Mesenchymal stem cell (in vitro differentiated cells and primary cell): ENCODE measurements at regions not wholly inside any gene's neighbourhood (a gene's known extent, or its start where the extent isn't known, plus 50 kb on each side); places are given as distances from the start of the nearest gene placed in this dataset.

Experiments used
- DNase-seq: peaks from one replicate; pipeline ENCODE4 v3.0.0-alpha.2; 2013
- H2AFZ ChIP-seq: one replicate; pipeline ENCODE4 v1.6.1; 2013; ENCODE audit warnings: low read depth, mild to moderate bottlenecking, control low read depth, inconsistent platforms, low read length, moderate library complexity
- H2AK5ac ChIP-seq: 2 replicates; pipeline ENCODE4 v1.6.1; 2013; ENCODE audit warnings: low read length, moderate library complexity, mild to moderate bottlenecking, inconsistent platforms; ENCODE audit not compliant: severe bottlenecking
- H2BK120ac ChIP-seq: one replicate; pipeline ENCODE4 v1.6.1; 2013; ENCODE audit warnings: low read depth, mild to moderate bottlenecking, inconsistent platforms, low read length, moderate library complexity
- H2BK12ac ChIP-seq, 2 experiments: one replicate each; pipeline ENCODE4 v1.6.1; 2013; ENCODE audit warnings: inconsistent platforms in 2 of 2, low read length in 2 of 2, mild to moderate bottlenecking in 2 of 2, moderate library complexity in 2 of 2, control low read depth in 1 of 2
- H2BK15ac ChIP-seq: one replicate; pipeline ENCODE4 v1.6.1; 2013; ENCODE audit warnings: mild to moderate bottlenecking, low read depth, inconsistent platforms; ENCODE audit not compliant: poor library complexity, severe bottlenecking
- H2BK5ac ChIP-seq: 2 replicates; pipeline ENCODE4 v1.6.1; 2013; ENCODE audit warnings: low read depth, mild to moderate bottlenecking, low read length, control low read depth, inconsistent platforms; ENCODE audit not compliant: poor library complexity, severe bottlenecking
- H3K14ac ChIP-seq, 2 experiments: one replicate each; pipeline ENCODE4 v1.6.1; 2013; ENCODE audit warnings: inconsistent platforms in 2 of 2, low read length in 2 of 2, control low read depth in 1 of 2, mild to moderate bottlenecking in 1 of 2, moderate library complexity in 1 of 2
- H3K18ac ChIP-seq, 2 experiments: one replicate each; pipeline ENCODE4 v1.6.1; 2013; ENCODE audit warnings: inconsistent platforms in 2 of 2, low read length in 2 of 2, control low read depth in 1 of 2, low read depth in 1 of 2, mild to moderate bottlenecking in 1 of 2
- H3K23ac ChIP-seq, 2 experiments: one replicate each; pipeline ENCODE4 v1.6.1; 2013; ENCODE audit warnings: inconsistent platforms in 2 of 2, low read length in 2 of 2, mild to moderate bottlenecking in 2 of 2, moderate library complexity in 2 of 2, control low read depth in 1 of 2
- H3K27ac ChIP-seq: 2 replicates; pipeline ENCODE4 v1.5.1; 2013; ENCODE audit warnings: mild to moderate bottlenecking, moderate library complexity, low read length, control low read depth, inconsistent platforms; ENCODE audit not compliant: poor library complexity, severe bottlenecking
- H3K27me3 ChIP-seq, 2 experiments: 2 replicates each; pipeline versions ENCODE4 v1.6.1 to v1.7.0; 2013; ENCODE audit warnings: low read length in 2 of 2, mild to moderate bottlenecking in 2 of 2, moderate library complexity in 2 of 2, control low read depth in 1 of 2, inconsistent platforms in 1 of 2; ENCODE audit not compliant: control insufficient read depth in 1 of 2, insufficient read depth in 1 of 2
- H3K36me3 ChIP-seq, 2 experiments: 2 replicates each; pipeline versions ENCODE4 v1.6.1 to v1.7.0; 2013; ENCODE audit warnings: low read length in 2 of 2, control low read depth in 1 of 2, inconsistent platforms in 1 of 2, low read depth in 1 of 2, mild to moderate bottlenecking in 1 of 2; ENCODE audit not compliant: insufficient read depth in 2 of 2, control insufficient read depth in 1 of 2
- H3K4ac ChIP-seq, 2 experiments: one replicate each; pipeline ENCODE4 v1.6.1; 2013; ENCODE audit warnings: inconsistent platforms in 2 of 2, low read length in 2 of 2, mild to moderate bottlenecking in 2 of 2, moderate library complexity in 2 of 2, control low read depth in 1 of 2, low read depth in 1 of 2
- H3K4me1 ChIP-seq: 2 replicates; pipeline ENCODE4 v1.6.1; 2013; ENCODE audit warnings: low read depth, low read length, control low read depth; ENCODE audit not compliant: control insufficient read depth, insufficient read depth
- H3K4me2 ChIP-seq: 2 replicates; pipeline ENCODE4 v1.6.1; 2013; ENCODE audit warnings: low read length, mild to moderate bottlenecking, inconsistent platforms; ENCODE audit not compliant: poor library complexity, severe bottlenecking
- H3K4me3 ChIP-seq, 2 experiments: 2 replicates each; pipeline versions ENCODE4 v1.5.1 to v1.7.0; 2013; ENCODE audit warnings: low read length in 2 of 2, mild to moderate bottlenecking in 2 of 2, control low read depth in 1 of 2, low read depth in 1 of 2; ENCODE audit not compliant: insufficient read depth in 1 of 2
- H3K79me1 ChIP-seq: replicated peaks from 2 replicates; pipeline ENCODE4 v1.6.1; 2013; ENCODE audit warnings: mild to moderate bottlenecking, control low read depth, low read length, inconsistent platforms; ENCODE audit not compliant: poor library complexity, severe bottlenecking
- H3K9ac ChIP-seq: 2 replicates; pipeline ENCODE4 v1.7.0; 2013; ENCODE audit warnings: mild to moderate bottlenecking, low read length, moderate library complexity
- H3K9me3 ChIP-seq: 2 replicates; pipeline ENCODE4 v1.7.0; 2013; ENCODE audit warnings: mild to moderate bottlenecking, low read length; ENCODE audit not compliant: control insufficient read depth
- H4K8ac ChIP-seq: one replicate; pipeline ENCODE4 v1.6.1; 2013; ENCODE audit warnings: inconsistent platforms, mild to moderate bottlenecking, low read length, moderate library complexity
- H4K91ac ChIP-seq: one replicate; pipeline ENCODE4 v1.6.1; 2013; ENCODE audit warnings: mild to moderate bottlenecking, low read length, inconsistent platforms
- WGBS: methylation state at CpG from one replicate; pipeline ENCODE4 v1.1.7; 2013; ENCODE audit warnings: mixed read lengths; 5-methylcytosine and 5-hydroxymethylcytosine counted together

GRCh38 chr6:154596701-154597100 lies 86.2 kb upstream of the CNKSR3 start:
- no peaks in the 10 kb centered on the region for H3K27me3 ChIP-seq
- H3K9me3 ChIP-seq: no peaks in the 10 kb centered on the region
- H3K9ac ChIP-seq: no peak overlapping the region
- no peak overlapping the region for H3K4me3 ChIP-seq
- no peak overlapping the region for H2AFZ ChIP-seq
- no peak overlapping the region for H3K4me2 ChIP-seq
- no peak overlapping the region for H2AK5ac ChIP-seq
- no peak overlapping the region for H3K14ac ChIP-seq
- no peak overlapping the region for H2BK120ac ChIP-seq
- 80% methylated on average over 1 of the region's 2 CpGs for WGBS
- H3K79me1 ChIP-seq: no peaks in the 10 kb centered on the region
- H3K27ac ChIP-seq: no peak overlapping the region
- no peak overlapping the region for H4K8ac ChIP-seq
- H3K4ac ChIP-seq: no peak overlapping the region
- H3K4me1 ChIP-seq: no peaks in the 10 kb centered on the region
- DNase-seq: no peak
- H2BK12ac ChIP-seq: no peak overlapping the region
- H4K91ac ChIP-seq: no peak overlapping the region
- no peak overlapping the region for H2BK15ac ChIP-seq
- no peaks in the 10 kb centered on the region for H3K36me3 ChIP-seq
- H2BK5ac ChIP-seq: no peak overlapping the region
- H3K23ac ChIP-seq: no peak overlapping the region
- H3K18ac ChIP-seq: no peak overlapping the region

- no peak overlapping the region for H3K27ac ChIP-seq
- no peak overlapping the region for H4K91ac ChIP-seq
- H2BK15ac ChIP-seq: no peak overlapping the region
- H3K4me2 ChIP-seq: no peak overlapping the region
- H3K36me3 ChIP-seq: no peaks in the 10 kb centered on the region
- no peak overlapping the region for H2BK5ac ChIP-seq
- no peaks in the 10 kb centered on the region for H3K79me1 ChIP-seq
- H3K4me1 ChIP-seq: peaks cover 1% of the 10 kb centered on the region
- H3K23ac ChIP-seq: no peak overlapping the region
- no peak overlapping the region for H2BK120ac ChIP-seq
- H3K9me3 ChIP-seq: no peaks in the 10 kb centered on the region
- no peak overlapping the region for H3K18ac ChIP-seq
- WGBS: 79% methylated on average over 6 of the region's 6 CpGs
- no peak overlapping the region for H2BK12ac ChIP-seq
- DNase-seq: no peak
- no peak overlapping the region for H3K4me3 ChIP-seq
- no peak overlapping the region for H2AK5ac ChIP-seq
- H3K27me3 ChIP-seq: no peaks in the 10 kb centered on the region
- no peak overlapping the region for H3K14ac ChIP-seq
- no peak overlapping the region for H4K8ac ChIP-seq
- H3K9ac ChIP-seq: no peak overlapping the region
- no peak overlapping the region for H2AFZ ChIP-seq
- H3K4ac ChIP-seq: no peak overlapping the region
These were observed 87.9 kb upstream of the CNKSR3 start for GRCh38 chr6:154598399-154598798.

- no peak overlapping the region for H2BK12ac ChIP-seq
- no peak overlapping the region for H3K14ac ChIP-seq
These were observed 91.8 kb upstream of the CNKSR3 start for GRCh38 chr6:154602296-154602695.

GRCh38 chr6:154602708-154603107 lies 92.2 kb upstream of the CNKSR3 start:
- Histone ChIP-seq H3K4me3 (no peak overlapping the region), H2BK15ac (no peak overlapping the region), H3K4me2 (no peak overlapping the region), H3K27ac (no peak overlapping the region), H3K27me3 (no peaks in the 10 kb centered on the region), H3K9ac (no peak overlapping the region), H4K91ac (no peak overlapping the region), H3K36me3 (no peaks in the 10 kb centered on the region), H2AK5ac (no peak overlapping the region), H3K9me3 (no peaks in the 10 kb centered on the region), H2BK120ac (no peak overlapping the region), H2AFZ (no peak overlapping the region), H3K4me1 (peaks cover 1% of the 10 kb centered on the region), H3K18ac (no peak overlapping the region), H3K23ac (no peak overlapping the region), H3K4ac (no peak overlapping the region), H4K8ac (no peak overlapping the region), H2BK12ac (no peak overlapping the region), H2BK5ac (no peak overlapping the region), H3K79me1 (no peaks in the 10 kb centered on the region), H3K14ac (no peak overlapping the region)
- WGBS: no CpG with 5 or more reads among the region's 2 CpGs
- DNase-seq: peak; percentile 15

More at GRCh38 chr6:154602296-154602695, 91.8 kb upstream of the CNKSR3 start:
- Histone ChIP-seq H2BK120ac (no peak overlapping the region), H3K79me1 (no peaks in the 10 kb centered on the region), H3K36me3 (no peaks in the 10 kb centered on the region), H2BK15ac (no peak overlapping the region), H3K27ac (no peak overlapping the region), H4K8ac (peak overlapping the region; percentile 45), H3K9ac (no peak overlapping the region), H3K4me2 (no peak overlapping the region), H3K4me3 (no peak overlapping the region), H2BK5ac (no peak overlapping the region), H3K9me3 (no peaks in the 10 kb centered on the region), H3K4me1 (peaks cover 1% of the 10 kb centered on the region), H3K23ac (no peak overlapping the region), H4K91ac (no peak overlapping the region), H3K4ac (no peak overlapping the region), H2AK5ac (no peak overlapping the region), H2AFZ (no peak overlapping the region), H3K27me3 (no peaks in the 10 kb centered on the region), H3K18ac (no peak overlapping the region)
- peak; percentile 10 for DNase-seq
- 86% methylated on average over 4 of the region's 5 CpGs for WGBS
